ENCODE measurements at regions not wholly inside any gene's neighbourhood (a gene's known extent, or its start where the extent isn't known, plus 50 kb on each side); places are given as distances from the start of the nearest gene placed in this dataset.
A peak's percentile ranks its signal among the peaks of the same experiment; 100 is the strongest.

DNA sequence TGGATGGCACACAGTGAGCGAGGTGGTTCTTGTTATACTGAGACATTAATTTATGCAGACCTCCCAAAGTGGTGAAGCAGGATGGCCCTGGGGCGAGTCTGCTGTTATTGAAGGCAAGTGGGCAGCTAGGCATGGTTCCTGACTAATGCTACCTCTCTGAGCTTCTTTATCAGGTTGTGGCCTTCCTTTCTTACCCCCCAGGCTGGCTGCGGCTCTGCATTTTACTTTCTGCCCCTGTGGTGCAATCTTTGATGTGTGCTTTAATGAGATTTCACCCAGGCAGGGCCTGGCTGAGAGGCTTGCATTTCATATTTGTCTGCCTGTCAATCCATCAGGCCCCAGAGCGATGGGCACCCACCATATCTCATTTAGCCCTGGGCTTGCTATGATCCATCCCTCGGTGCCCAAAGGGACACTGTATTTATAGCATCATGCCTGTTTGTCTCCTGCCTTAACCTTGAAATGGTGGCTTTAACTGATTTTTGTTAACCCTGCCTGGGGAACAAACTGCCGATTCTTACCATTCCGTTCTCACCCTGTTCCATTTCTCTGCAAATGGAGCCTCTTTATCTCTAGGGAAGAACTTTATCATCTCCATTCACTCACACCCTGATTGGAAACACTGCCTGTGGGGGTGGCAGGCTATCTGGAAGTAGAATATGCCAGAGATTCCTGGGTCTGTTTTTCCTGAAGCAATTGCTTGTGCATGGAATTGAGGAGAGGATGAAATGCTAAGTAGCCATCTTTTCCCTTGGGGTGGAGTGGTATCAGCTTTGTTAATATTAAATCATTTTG lies 316.2 kb upstream of the THSD7B start:
- DNase-seq, result no peak

DNA sequence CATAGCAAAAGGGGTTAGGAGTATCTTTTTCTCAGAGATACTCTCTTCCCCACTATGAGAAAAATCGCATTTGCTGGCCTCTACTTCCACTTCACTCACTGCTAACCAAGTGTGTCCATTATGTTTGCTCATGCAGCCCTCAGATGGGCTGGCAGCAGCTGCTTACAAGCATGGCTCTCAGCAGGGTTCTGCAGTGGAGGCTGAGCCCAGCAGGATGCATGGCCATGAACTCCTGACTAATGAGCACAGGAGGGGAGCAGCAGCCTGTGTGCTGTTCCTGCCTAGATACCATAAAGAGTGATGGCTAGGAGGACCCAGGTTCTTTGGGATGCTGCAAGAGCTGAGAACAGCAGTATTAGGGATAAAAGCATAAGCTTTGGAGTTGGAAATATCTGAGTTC lies 316.9 kb upstream of the THSD7B start:
- no peak for DNase-seq

DNA sequence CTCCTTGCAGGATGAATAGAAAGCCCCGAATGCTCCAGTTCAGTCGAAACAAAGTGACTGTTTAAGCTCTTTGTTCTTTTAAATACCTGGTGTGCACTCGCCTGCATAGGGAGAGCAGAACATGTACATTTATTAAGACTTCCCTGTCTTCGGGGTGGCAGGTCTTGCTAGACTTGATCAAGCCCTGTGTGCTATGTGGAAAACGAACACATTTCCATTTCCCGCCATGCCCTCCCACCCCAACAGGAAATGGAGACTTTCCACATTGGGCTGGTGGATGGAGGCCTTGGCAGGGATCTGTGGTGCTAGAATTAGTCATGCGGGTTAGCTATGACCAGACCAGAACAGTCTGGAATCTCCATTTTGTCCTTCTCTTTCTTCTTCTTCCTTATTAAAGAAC lies 321.0 kb upstream of the THSD7B start:
- DNase-seq, result no peak

DNA sequence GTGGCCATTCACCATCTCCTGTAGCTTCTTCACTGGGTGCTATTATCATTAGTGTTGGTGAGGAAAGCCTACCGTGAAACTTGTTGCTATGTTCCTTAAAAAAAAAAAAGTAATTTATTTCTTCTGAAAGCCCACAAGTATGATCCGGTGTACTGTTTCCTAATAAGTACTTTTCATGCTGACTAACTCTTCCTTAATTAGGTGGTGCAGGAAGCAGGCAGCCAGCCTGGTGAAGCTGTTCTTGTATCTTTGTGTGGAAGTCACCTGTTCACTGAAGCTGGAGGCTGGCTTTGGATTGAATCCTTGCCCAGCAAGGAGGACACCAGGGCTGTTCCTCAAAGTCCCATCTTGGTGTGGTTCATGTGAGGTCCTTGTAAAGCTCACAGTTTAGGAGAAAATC lies 321.7 kb upstream of the THSD7B start:
- DNase-seq, result no peak

DNA sequence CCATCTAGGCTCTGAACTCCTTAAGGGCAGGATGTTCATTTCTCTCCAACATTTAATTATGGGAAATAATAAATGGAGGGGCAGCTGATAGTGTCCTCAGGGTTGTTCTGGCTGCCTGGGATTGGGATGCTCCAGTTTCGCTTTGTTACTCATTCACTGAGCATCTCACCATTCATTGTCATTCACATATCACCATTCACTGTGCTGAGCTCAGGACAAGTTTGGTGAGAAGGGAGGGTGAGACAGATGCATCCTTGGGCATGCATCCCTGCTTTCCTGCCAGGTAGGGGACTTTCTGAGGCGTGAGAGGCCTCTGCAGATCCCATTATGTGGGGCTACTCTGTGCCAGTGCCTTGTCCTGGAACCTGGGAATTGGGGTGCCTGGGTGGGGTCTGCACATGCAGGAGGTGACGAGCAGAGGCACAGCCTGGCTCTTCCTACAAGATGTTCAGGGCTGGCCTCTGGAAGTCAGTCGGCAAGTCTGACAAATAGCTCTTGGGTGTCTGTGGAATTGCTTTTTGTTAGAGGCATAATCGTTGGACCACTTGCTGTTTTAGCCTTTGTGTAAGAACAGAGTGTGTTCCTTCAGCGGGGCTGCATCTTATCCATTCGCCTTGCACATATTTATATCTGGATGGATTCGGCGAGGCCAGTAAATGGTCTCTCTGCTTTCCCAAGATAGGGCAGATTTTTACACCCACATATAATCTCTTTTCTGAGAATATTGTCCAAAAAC lies 323.2 kb upstream of the THSD7B start:
- DNase-seq, result no peak

DNA sequence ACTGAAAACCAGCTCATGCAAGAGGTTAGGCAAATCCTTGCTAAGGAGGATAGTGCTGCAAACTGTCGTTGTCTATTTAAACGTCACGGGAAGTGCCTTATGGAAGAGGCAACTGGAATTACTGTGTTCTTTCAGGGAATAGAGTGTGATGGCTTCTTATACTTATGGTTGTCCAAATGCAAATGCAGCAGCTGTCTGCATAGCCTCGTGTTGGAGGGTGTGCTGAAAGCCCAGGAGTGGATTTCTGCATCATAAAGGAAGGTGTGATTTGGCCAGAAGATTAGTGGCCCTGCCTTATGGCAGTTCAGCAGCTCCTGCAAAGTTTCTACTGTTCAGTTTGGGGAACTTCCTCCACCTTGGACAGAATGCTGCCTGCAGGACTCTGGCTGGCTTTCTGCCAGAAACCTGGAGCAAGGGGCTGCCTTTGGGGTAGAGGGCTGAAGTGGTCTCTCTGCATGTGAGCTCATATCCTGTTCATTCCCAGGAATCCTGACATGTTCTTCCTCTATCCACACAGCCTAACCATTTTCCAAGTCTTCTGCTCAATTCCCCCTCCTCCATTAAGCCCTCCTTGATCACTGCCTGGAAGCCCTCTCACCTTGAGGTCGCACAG lies 321.2 kb upstream of the CXCR4 start:
- no peak for DNase-seq

DNA sequence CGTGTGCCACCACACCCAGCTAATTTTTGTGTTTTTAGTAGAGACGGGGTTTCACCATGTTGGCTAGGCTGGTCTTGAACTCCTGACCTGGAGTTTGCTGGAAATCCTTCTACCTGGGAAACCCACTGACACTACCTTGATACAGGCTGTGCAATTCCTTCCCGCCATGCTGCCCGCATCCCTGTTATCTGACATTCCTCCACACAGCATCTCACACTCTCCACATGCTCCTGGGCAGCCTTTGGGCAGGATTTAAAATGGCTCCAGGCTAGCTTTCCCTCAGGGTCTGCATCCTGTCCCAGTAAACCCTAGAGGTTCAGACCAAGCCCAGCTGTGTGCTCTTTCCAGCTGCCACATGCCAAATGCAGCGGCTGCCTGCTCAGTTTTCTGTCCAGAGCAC lies 319.5 kb upstream of the CXCR4 start:
- no peak for DNase-seq

DNA sequence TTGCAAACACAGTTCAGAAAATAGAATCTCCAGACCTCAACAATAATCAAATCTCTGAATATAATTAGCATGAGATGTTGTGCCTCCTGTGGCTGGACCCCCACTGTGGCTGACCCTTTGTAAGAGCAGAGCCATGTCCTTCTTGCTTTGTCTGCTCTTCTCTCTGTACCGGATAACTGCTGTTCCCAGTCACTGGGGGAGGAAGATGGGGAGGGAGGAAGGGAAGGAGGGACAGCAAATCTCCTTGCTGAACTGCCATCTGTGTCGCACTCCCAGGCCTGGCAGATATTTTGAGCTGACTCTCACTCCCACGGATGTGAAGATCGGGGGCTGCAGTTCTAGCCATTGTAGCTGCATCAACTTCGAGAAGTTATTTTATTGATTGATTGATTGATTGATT lies 319.0 kb upstream of the CXCR4 start:
- no peak for DNase-seq

DNA sequence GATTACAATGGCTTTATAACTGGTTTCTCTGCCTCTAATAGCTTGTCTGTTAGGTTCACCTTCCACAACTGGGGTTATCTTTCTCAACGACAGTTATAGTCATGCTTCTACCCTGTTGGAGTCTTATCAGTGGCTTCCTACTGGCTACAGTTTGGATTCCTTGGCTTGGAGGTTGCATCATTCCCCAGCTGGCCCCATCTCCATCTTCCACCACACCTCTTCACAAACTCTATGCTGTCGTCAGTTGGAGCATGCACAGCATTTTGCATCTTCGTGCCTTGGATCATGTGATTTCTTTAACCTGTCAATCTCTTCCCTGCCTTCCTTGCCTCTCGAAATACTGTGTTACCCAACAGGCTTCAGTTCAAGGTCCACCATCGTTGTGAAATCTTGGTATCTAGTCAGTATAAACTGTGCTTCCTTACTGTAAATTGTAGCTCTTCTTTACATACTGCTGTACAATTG lies 316.3 kb upstream of the CXCR4 start:
- no peak for DNase-seq

DNA sequence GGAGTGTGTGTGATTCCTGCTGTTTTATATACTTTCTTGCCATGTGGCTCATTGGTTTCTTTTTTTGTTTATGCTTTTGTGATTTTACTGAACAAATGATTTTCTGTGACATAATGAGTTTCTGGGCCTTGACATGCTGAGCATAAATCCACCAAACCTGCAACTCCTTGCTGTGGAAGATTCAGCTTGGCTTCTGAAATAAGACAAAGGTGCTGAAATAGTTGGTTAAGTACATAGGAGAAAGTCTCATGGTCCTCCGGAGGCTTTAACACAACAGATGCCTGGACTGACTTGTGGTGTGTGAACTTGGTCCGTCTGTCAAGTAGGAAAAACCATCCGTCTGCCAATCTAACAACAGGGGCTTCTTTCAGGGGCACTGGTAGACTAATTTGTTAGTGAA lies 315.3 kb upstream of the CXCR4 start:
- no peak for DNase-seq

DNA sequence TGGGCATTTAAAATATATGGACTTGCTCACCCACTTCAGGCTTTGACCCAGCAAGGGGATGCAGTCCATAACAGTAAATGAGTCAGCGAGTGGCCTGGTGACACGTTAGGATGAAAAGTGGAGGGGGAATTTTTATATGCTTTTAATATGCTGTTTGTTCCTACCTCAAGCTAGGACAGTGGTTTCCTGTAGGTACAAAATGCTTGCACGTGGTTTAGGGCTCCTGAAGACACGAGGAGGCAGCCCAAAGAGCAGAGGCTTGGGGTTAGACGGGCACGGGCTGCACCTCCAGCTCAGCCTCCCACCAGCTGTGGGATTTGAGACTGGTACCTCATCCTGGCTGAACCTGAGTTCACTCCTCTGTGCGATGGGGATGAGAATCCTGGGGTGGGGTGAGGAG lies 306.2 kb upstream of the CXCR4 start:
- no peak for DNase-seq

DNA sequence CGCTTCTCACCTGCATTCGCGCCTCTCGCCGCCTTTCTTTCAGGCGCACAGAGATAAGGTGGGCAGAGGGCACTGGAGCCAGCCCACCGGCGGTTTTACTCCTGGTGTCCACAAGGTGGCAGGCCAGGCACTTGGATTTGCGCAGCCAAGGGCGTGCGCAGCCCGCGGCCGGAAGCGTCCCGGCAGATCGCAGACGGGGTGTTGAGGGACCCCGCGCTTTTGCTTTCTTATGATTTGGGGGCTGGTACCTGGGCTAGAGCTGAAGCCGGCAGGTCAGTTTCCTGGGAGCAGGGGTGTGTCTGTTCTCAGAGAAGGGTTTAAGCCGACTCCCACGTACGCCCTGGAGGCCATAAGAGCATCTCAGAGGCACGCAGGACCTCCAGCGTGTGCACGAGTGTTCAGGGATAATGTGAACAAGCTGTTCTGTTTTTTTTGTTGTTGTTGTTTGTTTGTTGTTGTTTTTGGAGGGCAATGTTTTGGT lies 305.6 kb upstream of the CXCR4 start:
- DNase-seq, result peak; percentile 57

DNA sequence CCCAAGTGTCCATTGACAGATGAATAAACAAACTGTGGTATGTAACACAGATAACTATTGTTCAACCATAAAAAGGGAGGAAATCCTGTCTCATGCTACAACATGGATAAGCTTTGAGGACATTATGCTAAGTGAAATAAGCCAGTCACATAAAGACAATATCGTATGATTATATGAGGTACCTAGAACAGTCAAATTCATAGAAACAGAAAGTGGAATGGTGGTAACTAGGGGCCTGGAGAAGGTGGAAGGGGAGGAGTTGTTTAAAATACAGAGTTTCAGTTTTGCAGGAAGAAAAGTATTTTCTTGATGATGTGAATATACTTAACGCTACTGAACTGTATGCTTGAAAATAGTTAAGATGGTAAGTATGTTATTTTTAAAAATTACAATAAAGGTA lies 304.6 kb upstream of the CXCR4 start:
- no peak for DNase-seq

DNA sequence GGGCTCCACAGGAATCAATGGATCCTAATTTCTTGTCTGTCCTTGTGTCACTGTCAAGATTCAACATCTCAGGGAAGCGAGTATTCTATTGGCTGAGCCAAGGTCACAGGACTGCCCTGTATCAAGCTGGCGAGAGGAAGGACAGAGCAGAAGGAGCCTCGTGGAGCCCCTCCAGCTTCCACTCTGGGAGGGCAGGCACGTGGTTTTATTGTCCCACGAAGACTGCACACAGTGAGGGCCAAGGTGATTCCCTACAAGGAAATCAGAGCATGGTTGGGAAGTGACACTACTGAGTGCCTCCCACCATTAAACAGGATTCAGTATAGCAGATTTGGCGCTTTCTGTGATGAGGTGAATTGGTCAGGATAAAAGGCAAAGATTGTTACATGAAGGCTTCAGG lies 302.4 kb upstream of the CXCR4 start:
- DNase-seq, result no peak

DNA sequence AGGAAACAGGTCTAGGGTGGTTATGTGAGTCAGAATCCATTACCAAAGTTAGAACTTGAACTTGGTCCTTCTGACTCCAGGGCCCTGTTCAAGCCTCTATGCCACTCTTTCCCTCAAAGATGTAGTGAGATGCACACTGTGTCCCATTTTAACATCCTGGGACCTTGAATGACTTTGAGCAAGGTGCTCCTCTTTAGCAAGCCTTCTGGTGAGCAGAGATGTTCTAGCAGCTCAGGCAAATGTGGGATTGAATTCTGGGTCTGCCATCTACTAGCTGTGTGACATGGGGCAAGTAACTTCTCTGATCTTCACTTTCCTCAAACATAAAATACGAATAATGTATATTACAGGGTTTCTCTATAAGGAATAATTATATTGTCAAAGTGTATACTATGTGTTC lies 294.0 kb upstream of the CXCR4 start:
- no peak for DNase-seq

DNA sequence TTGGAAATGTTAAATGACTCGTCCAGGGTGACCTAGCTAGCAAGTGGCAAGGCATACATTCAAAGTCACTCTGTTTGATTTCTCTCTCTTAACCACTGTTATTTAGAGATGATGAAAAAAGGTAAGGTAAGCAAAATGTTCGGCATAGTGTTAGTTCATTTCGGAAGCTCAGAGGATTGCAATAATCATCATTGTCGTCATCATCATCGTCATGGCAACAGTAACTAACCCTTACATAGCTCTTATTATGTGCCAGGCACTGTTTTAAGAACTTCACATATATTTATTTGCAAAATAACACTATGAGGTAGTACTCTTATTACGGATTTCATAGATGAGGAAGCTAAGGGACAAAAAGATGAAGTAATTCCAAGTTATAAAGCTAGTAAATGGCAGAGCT lies 292.7 kb upstream of the CXCR4 start:
- no peak for DNase-seq

DNA sequence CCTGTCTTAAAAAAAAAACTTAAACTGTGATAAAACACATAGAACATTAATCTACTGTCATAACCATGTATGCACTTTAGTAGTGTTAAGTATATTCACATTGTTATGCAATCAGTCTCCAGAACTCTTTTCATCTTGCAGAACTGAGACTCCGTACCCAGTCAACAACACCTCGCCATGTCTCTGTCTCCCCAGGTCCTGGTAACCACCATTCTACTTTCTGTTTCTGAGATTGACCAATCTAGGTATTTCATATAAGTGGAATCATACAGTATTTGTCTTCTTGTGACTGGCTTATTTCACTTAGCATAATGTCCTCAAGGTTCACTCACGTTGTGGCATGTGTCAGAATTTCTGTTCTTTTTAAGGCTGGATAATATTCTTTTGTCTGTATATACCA lies 290.8 kb upstream of the CXCR4 start:
- DNase-seq, result no peak

DNA sequence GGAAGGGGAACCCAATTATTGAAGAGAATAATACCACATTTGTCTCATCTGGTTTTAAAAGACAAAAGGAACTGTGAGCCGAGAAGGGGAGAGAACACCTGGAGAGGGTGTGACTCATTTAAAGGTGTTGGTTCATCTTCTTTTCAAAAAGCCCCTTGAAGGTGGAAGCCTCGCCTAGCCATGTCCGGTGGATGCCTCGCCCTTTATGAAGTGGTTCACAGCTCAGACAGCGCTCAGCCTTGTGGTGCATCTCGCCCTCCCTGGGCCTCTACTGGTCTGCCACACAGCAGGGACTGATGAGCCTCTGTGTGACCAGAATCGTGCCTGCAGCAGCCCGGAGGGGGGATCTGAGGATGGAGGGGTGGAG lies 290.0 kb upstream of the CXCR4 start:
- DNase-seq, result no peak

DNA sequence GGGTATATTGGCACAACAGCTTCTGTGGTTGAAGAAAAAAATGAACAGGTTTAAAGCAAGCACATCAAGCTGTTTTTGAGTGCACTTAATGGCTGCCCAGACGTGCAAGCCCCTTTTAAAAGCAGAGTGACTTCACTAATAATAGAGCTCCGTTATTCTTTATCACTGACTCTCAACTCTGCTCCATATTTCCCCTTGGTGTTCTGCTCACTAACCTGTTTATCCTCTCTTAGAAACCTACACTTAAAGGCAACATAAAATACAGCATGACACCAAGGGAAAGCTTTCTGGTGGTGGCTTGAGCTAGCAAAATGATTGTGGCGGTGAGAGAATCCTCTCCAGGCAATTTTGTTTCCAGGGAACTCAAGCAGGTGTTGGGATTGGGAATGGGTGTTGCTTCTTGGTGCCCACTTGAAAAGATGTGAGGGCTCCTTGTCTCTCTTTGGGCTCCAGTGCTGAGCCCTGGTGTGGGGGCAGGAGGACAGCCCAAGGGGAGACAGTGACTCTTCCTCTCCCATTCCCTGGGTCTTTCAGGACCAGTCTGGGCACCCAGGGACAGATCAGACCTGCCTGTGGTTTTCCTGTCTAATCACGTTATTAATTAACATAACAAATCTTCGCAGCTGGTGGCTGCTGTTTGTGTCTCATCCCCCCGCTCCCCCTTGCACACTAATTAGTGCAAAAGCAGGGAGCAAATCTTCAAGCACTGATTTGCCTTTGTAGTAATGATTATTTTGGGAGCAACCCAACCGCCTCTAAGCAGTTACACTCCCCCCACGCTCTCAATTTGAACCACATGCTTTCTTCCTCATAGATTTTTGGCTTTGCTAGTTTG lies 289.4 kb upstream of the CXCR4 start:
- DNase-seq, result no peak

DNA sequence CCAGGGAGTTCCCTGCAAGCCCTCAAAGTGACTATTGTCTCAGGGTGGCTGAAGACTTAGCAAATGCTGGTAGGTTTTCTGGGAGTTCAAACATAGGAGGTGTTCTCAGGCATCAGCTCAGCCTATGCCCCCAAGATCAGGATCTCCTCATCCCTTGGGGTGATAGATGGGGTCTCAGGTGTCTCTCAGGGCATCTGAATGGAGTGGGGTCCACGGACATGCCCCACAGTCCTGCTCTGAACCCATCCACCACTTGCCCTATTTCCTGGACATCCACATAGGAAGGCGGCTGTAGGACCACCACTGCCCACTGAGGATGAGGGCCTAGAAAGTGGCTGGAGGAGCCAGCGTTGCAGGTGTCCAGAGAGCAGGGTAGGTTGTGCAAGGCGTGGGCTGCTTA lies 287.0 kb upstream of the CXCR4 start:
- no peak for DNase-seq

DNA sequence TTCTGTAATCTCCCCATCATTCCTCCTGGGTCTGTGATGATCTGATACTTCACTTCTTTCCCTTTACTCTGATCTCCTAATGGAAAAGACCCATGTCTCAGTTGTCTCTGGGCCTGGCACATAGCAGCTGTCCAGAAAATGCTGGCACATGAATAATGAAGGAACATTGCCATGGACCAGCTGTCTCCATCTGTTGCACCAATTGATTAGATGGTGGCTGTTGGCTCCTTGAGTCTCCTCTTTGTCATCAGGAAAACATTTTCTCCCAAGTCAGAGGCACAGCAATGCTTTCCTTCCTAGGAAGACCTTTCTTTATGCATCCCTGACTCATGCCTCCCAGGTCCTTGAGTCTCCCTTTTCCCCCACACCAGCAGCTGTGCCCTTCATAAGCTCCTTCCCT lies 286.2 kb upstream of the CXCR4 start:
- DNase-seq, result no peak

DNA sequence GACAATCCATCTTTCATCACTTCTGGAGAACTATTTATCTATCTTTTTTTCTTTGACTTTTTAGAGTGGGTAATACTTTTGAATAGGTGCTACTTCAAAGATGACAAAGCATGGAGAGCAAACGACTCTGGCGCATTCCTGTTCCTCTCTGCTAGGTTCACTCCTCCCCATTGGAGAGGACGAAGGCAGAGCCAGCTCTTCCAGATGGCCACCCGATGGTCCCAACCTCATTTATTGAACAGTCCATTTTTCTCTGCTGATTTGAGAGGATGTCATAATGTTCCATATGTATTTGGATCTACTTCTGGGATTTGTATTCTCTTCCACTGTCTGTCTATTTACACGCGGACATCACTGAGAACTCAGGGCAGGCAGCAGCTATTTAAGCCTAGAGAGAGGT lies 284.3 kb upstream of the CXCR4 start:
- DNase-seq, result no peak

DNA sequence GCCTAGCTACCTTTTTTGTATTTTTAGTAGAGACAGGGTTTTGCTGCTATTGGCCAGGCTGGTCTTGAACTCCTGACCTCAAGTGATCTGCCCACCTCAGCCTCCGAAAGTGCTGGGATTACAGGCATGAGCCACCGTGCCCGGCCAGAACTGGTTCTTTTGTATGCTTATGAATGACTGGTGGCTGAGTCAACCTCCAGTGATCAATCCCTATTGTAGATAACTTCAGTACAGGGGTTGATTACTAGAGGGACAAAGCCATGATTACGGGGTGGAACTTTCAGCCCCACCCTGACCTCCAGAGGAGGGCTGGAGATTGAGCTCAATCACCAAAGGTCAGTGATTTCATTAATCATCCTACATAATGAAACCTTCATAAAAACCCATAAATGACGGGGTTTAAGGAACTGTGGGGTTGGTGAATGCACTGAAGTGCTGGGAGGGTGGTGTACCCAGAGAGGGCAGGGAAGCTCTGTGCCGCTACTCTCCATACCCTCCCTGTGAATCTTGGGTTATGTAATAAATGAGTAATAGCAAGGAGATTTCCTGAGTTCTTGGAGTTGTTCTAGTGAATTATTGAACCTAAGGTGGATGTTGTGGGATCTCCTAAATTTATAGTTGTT lies 281.8 kb upstream of the CXCR4 start:
- DNase-seq, result no peak

All from EL (cell line).